GM04503 (cell line): ENCODE measurements at regions not wholly inside any gene's neighbourhood (a gene's known extent, or its start where the extent isn't known, plus 50 kb on each side); places are given as distances from the start of the nearest gene placed in this dataset.

Experiments used
- DNase-seq: peaks from one replicate; pipeline ENCODE4 v3.0.0-alpha.2; 2012; ENCODE audit warnings: low read depth

- no peak for DNase-seq
These were observed 71.4 kb upstream of the TNRC6C start for GRCh38 chr17:77887110-77887463.

- no peak for DNase-seq
These were observed 70.8 kb upstream of the TNRC6C start for GRCh38 chr17:77887464-77888241.

GRCh38 chr17:77888242-77889134 is 70.0 kb upstream of the TNRC6C start:
- DNase-seq = no peak

- no peak for DNase-seq
These were observed 69.4 kb upstream of the TNRC6C start for GRCh38 chr17:77889135-77889505.

GRCh38 chr17:77889866-77890760 is 68.4 kb upstream of the TNRC6C start:
- DNase-seq = no peak

- no peak for DNase-seq
These were observed 67.7 kb upstream of the TNRC6C start for GRCh38 chr17:77890771-77891170.

- no peak for DNase-seq
These were observed 66.9 kb upstream of the TNRC6C start for GRCh38 chr17:77891602-77892001.

GRCh38 chr17:77892031-77892430 is 66.5 kb upstream of the TNRC6C start:
- DNase-seq = no peak

GRCh38 chr17:77892469-77893143 is 65.9 kb upstream of the TNRC6C start:
- no peak for DNase-seq

- no peak for DNase-seq
These were observed 65.1 kb upstream of the TNRC6C start for GRCh38 chr17:77893144-77894044.

GRCh38 chr17:77894126-77894956 is 64.2 kb upstream of the TNRC6C start:
- DNase-seq = no peak

GRCh38 chr17:77897741-77898301 is 60.7 kb upstream of the TNRC6C start:
- DNase-seq = no peak

- no peak for DNase-seq
These were observed 59.7 kb upstream of the TNRC6C start for GRCh38 chr17:77898521-77899434.

- DNase-seq = no peak
These were observed 59.0 kb upstream of the TNRC6C start for GRCh38 chr17:77899498-77899897.

GRCh38 chr17:77901481-77901880 is 57.0 kb upstream of the TNRC6C start:
- no peak for DNase-seq

GRCh38 chr17:77905266-77905665 is 53.2 kb upstream of the TNRC6C start:
- no peak for DNase-seq

GRCh38 chr17:77905766-77906165 is 52.7 kb upstream of the TNRC6C start:
- DNase-seq = no peak

GRCh38 chr17:77906377-77906871 is 52.1 kb upstream of the TNRC6C start:
- no peak for DNase-seq
